GM21390 (cell line): ENCODE measurements at regions not wholly inside any gene's neighbourhood (a gene's known extent, or its start where the extent isn't known, plus 50 kb on each side); places are given as distances from the start of the nearest gene placed in this dataset.

ENCODE experiments used
- ATAC-seq: cut with Tn5 transposase; IDR thresholded peaks from one replicate; pipeline ENCODE4 v1.9.1; 2021; ENCODE audit not compliant: unreplicated experiment

DNA sequence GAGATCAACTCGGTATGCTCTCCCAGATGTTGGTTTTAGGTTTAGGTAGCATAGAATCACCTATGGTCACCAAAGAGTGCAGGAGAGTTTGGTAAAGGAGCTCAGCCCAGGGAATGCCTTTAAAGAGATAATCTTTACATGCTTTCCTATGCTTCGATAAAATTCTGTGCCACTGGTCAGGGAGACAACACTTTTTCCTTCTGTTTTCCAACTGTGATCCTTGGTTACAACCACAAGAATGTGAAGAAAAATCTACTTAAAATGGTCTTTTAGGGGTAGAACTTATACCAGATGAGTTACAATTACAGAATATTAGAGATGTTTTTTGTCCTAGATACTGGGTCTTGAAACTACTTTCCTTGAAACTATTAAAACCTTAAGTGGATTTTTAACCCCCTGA lies 895.6 kb downstream of the TTLL7 start:
- ATAC-seq, result no peak

DNA sequence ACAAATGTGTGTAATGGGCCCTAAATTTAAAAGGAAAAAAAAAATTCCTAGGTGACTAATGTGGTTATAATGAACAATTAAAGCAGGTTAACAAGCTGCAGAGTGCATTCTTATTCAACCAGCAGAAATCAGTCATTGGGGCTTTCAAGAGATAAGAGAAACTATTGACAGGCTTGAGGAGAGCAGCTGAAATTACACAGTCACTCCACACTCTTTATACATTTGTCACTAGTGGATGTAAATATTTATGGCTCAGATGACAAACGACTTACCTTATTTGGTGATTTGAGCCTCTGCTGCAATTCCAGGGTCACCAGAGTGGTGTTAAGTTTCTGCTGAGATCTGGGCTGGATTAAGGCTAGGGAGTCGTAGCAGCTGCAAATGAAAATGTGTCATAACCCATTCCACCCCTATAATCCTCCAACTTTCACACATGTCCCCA lies 896.3 kb downstream of the TTLL7 start:
- ATAC-seq, result no peak

GRCh38 chr1:83101406-83101805 lies 897.5 kb downstream of the TTLL7 start:
- no peak for ATAC-seq

DNA sequence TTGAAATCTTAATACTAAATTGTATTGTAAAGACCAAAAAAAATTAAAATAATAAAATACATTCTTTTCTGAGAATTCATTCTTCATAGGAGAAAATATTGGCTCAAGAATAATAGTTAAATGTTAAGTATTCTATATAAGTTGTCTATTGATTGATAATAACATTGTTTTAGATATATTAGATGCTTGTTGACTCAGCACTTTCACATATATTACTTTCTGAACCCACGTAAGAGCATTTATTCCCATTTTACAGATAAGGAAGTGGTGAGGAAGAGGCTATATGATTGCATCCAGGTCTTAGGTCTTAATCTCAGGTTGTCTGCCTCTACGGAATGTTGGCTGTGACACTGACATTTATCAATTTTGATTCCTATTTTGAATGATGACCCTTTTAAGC lies 898.8 kb downstream of the TTLL7 start:
- ATAC-seq, result no peak

DNA sequence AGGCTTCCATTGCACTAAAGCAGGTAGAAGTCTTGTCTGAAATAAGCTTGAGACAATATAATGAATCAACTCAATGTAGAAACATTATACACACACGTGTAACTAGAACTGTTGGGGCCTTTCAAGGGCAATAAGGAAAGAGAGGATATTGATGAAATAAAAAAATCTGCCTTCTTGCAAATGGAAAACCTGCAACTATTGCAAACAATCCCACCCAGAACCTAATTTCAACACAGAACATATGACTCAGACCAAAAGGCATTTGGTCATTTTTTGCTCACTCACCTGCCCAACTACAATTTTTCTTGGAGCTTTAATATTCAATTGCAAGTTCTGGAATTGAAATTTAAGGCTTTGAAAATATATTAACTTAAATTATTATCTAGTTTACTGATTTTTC lies 900.1 kb downstream of the TTLL7 start:
- no peak for ATAC-seq

GRCh38 chr1:83098131-83098530 lies 900.8 kb downstream of the TTLL7 start:
- ATAC-seq, result no peak

DNA sequence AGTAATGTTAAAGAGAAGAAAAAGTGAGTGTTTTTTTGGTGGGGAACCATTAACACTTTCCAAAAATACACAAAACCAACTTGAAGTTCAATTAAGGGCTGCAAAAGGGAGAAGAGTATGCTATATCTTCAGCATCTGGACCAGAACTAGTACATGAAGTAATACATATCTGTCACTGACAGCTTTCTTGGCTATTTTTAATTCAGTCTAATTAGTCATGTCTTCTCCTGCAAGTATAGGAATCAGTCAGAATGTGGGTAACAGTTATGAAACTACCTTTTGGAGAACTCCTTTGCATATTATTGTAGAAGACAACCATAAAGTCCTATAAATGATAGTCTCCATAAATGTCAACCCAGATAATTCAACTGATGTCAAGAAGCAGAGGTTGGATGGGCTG lies 901.2 kb downstream of the TTLL7 start:
- ATAC-seq, result no peak

DNA sequence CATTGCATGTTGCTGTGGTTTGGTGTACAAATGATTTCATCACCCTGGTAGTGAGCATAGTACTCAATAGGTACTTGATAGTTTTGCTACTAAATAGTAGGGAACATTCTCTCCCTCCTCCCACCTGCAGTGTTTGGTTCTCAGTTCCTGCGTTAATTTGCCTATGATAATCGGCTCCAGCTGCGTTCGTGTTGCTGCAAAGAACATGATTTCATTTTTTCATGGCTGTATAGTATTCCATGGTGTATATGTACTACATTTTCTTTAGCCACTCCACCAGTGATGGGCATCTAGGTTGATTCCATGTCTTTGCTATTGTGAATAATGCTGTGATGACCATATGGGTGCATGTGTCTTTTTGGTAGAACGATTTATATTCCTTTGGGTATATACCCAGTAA lies 903.4 kb downstream of the TTLL7 start:
- ATAC-seq, result no peak

GRCh38 chr1:83090195-83090594 lies 908.7 kb downstream of the TTLL7 start:
- no peak for ATAC-seq

DNA sequence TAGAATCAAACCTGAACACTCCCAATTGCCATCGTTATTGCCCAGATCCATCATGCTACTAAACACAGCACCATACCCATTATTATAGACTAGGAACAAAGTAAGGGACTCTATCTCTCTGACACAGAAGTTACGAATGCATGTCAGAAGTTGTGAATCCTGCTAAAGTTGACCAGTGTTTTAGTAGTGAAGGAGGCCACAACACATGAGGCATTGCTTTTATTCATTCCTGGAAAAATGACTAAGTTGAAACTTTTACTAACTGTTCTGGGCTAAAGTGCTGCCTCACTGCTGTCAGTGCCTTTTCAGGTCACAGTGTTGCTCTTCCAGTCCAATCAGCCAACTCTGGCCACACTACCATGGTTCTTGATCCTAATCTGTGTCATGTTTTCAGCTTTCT lies 911.1 kb downstream of the TTLL7 start:
- no peak for ATAC-seq

GRCh38 chr1:83086986-83087512 lies 911.9 kb downstream of the TTLL7 start:
- no peak for ATAC-seq

- no peak for ATAC-seq
Observed at GRCh38 chr1:83086346-83086745, 912.6 kb downstream of the TTLL7 start.

GRCh38 chr1:83083589-83084224 lies 915.2 kb downstream of the TTLL7 start:
- ATAC-seq, result no peak

DNA sequence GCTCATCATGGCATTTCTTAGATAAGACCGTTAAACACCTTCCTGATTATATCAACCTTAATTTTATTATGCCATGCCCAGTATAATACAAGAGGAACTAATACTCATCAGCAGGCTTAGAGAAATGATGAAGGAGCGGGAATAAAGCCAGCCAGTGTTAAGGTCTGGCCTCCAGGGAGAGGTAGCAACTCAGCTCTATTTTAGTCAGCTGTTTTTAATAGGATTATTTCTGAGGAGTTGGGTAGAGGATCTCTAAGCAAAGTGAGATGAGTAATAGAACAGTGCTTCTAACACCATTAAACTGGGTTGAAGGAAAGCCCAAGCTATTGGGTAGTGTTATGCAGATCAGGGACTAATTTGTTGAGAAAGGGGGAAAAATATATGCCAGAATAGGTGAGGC lies 921.5 kb downstream of the TTLL7 start:
- ATAC-seq, result no peak

- no peak for ATAC-seq
Observed at GRCh38 chr1:83075107-83075506, 923.8 kb downstream of the TTLL7 start.

DNA sequence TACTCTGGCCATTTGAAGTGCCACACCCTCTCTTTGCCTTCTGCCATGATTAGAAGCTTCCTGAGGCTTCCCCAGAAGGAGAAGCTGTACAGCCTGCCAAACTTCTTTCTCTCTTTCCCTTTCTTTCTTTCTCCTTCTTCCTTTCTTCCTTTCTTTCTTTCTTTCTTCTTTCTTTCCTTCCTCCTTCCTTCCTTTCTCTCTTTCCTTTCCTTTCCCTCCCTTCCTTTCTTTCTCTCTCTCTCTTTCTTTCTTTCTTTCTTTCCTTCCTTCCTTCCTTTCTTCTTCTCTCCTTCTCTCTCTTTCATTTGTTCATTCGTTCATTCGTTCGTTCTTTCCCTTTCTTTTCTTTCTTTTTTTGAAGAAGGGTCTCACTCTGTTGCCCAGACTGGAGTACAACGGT lies 931.0 kb downstream of the TTLL7 start:
- ATAC-seq, result no peak

- no peak for ATAC-seq
Observed at GRCh38 chr1:83065952-83066727, 932.8 kb downstream of the TTLL7 start.

DNA sequence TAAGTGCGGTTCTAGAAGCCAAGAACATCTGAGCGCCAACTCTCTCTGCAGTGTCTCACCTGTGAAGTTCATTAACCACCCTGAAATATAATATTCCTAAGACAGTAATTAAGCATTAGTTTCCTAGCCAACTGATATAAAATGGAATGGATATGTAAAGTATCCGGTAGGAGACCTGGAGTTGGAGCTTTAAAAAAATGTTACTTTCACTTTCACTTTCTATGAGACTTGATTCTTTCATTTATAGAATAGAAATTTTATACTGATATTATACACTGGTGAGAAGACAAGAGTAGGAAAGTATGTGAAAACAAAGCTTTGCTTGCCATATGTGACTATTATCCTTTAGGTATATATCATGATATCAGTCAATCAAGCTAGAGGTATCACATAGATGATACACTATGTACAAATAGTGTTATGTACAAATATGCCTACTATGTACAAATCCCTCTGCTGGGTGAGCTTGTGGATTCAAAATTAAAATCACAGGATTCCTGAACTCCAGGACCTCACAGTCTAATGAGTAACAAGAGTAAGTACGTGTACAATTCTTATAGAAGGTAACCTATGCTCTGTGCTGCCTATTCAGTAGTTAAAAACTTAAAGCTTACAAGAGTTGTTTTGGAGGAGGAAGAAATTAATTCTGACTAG lies 934.2 kb downstream of the TTLL7 start:
- no peak for ATAC-seq

GRCh38 chr1:83060651-83061390 lies 938.1 kb downstream of the TTLL7 start:
- ATAC-seq, result no peak

DNA sequence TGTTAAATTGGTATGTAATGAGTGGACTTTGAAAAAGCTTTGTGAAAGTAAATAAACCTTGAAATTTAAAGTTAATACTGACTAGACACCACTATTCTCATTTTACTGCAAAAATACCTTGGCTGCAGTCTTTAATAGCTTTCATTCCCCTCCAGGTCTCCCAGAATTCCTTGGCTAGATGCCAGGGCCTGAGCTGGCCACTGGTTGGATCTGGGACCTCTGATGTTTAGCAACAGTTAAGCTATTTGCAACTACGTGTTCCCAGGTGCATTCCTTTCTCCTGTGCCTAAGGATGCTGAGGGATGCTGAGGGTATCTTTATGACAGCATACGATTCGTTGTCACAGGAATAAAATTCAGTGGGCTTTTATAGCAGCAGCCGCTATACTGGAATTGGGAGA lies 938.7 kb downstream of the TTLL7 start:
- ATAC-seq, result no peak

DNA sequence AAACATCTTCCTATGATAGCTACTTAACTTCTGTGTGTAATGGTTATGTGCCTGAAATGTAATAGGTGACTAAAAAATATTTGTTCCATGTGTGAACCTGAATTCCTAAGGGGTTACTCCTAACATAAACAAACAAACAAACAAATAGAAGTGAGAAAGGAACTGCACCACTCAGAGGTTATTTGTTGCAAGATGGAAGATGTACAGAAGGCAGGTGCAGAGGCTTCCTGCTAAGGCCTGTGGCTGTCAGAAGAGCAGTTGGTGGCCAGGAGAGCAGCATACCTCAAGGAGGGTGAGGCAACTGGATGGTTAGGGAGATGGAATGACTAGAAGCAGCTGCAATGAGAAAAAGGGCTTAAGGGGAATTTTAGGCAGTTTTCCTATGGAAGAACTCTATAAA lies 940.6 kb downstream of the TTLL7 start:
- no peak for ATAC-seq
